GM21390 (cell line): ENCODE measurements at regions not wholly inside any gene's neighbourhood (a gene's known extent, or its start where the extent isn't known, plus 50 kb on each side); places are given as distances from the start of the nearest gene placed in this dataset.

ENCODE experiments used
- ATAC-seq: cut with Tn5 transposase; IDR thresholded peaks from one replicate; pipeline ENCODE4 v1.9.1; 2021; ENCODE audit not compliant: unreplicated experiment

DNA sequence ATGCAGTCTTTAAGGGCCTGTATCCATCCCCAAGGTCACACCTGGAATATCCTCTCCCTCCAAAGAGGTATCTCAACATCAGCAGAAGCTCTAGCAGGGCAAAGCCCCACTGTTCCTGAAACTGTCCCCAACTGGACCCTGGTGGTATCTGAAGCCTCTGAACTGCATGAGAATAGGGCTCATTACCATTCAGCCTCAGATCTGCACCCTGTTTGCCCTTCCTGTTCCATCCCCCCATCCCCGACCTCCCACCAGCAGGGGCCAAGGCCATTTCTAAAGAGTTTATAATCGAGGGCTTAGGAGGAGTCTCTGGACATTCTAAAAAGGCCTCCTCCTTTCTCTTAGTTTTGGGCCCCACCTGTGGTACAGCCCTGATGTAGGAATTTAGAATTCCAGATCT lies 74.0 kb upstream of the THY1 start:
- ATAC-seq, result no peak

- no peak for ATAC-seq
These were observed 73.5 kb upstream of the THY1 start for GRCh38 chr11:119496469-119496868.

GRCh38 chr11:119493712-119494111 lies 70.7 kb upstream of the THY1 start:
- no peak for ATAC-seq

- ATAC-seq, result no peak
These were observed 69.0 kb upstream of the THY1 start for GRCh38 chr11:119491753-119492510.

DNA sequence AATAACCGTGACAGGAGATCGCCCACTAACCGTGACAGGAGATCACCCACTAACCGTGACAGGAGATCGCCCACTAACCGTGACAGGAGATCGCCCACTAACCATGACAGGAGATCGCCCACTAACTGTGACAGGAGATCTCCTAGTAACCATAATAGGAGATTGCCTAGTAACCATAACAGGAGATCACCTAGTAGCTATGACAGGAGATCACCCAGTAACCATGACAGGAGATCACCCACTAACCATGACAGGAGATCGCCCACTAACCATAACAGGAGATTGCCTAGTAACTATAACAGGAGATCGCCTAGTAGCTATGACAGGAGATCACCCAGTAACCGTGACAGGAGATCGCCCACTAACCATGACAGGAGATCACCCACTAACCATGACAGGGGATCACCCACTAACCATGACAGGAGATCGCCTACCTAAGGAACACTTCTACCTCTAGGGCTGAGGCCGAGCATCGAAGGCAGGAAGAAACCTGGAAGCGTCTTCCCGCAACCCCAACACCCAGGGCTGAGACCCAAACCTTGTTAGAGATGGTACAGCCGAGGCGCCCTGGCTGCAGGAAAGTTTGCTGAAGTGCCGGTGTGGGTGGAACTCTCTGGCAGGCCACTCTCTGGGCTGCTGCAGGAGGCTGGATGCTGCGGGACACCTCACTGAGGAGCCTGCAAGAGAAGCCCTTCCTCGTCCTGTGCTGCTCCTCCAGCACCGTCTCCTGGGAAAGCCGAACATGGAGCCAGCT lies 67.5 kb upstream of the THY1 start:
- no peak for ATAC-seq

DNA sequence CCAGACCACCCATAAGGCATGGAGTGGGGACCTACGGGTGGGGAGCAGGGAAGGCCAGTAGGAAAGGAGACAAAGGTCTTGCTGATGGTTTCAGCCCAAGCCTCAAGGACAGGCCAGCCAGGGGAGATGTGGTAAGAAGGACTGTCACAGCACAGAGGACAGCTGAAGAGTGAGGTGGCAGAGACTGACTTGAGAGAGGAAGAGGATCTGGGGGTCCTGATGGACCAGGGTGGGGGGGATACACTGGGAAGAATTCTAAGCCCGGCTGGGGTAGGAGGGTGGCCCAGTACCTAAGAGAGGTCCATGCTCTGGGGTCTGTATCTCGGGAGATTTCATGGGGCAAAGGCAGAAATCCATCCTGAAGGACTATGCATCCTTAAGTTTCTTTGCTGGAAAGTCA lies 66.1 kb upstream of the THY1 start:
- ATAC-seq, result no peak

DNA sequence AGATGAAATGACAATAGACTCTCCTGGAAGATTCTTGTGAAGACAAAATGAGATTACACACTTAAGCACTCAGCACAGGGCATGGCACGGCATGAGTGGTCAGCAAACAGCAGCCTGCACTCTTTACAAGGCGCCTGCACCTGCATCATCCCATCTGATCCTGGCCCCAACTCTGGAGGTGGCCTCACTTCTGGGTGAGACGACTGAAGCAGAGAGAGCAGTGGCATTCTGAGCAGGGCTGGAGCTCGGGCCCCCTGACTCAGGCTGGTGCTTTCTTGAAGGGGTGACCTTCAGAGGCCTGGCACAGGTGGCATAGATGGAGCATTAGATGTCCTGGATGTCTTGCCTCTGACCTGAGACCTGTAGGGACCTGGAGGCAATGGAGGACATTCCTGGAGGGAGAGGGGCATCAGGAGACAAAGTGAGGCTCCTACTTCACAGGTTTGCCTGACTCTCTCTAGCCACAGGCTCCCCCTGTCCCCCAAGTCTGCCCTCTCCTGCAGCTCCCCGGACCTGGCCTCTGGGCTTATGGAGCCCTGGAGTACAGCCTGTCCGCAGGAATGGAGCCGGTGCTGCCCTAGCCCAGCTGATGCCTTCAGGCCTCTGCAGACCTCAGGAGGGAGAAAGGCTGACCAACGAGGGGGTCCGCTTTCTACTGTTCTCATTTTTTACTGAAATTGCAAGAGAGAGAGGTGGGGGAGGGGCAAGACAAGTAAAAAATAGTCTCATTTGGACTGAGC lies 65.5 kb upstream of the THY1 start:
- no peak for ATAC-seq

DNA sequence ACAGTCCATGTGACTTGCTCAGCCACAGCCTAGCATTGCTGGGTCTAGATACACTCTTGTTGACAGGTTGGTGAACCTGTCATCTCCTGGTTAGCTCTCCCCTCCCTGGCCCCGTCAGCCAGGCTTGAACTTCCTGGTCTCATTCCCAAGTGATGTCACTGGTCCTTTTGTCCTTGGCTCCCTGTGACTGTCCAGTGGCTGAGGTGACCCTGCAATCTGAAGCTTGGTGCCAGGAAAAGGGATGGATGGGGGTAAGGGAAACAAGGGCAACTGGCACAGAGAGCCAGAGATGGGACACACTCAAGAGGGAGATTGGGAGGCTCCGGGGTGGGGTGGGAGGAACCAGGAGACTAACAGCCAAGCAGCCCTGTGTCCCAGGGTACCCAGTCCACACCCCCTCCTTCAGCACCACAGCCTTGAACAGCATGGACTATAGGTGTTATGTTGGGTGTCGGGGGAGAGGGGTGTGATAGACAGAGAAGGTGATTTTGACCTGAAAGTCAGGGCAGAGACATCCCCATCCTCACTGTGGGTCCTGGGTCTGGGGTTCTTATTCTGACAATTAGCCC lies 63.8 kb upstream of the THY1 start:
- ATAC-seq, result no peak

DNA sequence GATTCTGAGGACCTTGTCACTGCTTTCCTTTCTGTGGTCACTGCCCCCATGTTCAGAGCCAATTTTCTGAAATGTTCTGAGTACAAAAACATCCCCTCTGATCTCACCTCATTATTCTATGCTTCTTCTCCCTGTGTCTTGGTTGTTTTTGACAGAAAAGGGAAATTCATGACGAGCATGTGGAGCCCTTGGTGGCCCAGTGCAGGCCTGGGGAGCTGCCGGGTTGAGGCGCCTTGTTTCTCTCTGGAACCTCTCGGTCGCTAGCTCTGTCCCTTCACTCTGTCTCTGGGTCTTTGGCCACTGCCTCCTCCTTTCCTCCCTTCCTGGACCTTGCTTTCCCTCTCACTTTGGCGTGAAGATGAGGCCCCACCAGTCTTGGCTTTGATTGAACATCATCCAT lies 63.0 kb upstream of the THY1 start:
- ATAC-seq, result no peak

GRCh38 chr11:119484741-119485605 lies 62.0 kb upstream of the THY1 start:
- ATAC-seq, result no peak

DNA sequence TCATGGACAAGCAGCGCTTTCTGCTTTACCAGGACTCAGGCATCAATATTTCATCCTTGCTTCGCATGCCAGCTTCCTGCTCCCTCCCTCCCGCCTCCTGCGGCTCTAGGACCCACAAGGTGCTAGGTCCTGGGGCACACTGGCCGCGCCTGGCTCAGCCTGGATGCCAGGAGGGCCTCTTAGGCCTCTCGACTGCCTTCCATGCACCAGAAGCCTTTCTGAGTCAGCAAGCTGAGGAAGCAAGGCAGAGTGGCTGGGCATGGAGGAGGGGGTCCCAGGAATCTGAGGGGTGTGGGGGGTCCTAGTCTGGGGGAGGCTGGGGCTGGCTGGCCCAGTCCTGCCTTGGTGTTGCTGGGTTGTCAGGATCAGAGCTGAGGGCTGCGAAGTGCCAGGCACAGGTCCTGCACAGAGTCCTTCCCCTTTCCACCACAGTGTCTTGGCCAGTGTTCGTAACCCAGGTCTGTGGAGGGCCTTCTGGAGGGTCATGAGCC lies 61.0 kb upstream of the THY1 start:
- no peak for ATAC-seq

DNA sequence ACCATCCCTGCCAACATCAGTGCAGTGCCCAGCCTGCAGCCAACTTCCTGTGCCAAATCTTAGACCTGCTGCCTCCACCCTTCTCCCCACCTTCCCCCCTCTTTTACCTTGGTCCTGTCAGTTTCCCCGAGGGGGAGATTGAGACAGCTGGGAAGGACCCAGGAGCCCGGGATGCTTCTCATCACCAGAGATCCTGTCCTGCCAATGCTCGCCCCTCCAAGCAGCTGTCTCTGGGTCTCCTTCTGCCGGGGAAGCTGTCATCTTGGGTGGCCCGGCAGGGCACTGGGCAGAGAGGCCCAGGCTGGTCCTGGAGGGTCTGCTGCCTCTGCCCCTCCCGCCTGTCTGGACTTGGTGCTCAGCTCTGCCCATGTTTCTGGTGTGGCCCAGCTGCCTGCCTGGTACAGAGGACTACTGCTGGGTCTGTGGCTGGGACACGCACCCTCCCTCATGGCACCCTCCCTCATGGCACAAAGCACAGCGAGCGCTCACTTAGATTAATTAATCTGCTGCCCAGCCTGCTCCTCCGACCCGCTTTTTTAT lies 60.4 kb upstream of the THY1 start:
- ATAC-seq, result no peak

GRCh38 chr11:119482521-119483011 lies 59.6 kb upstream of the THY1 start:
- no peak for ATAC-seq

- ATAC-seq, result no peak
These were observed 58.9 kb upstream of the THY1 start for GRCh38 chr11:119481667-119482400.

DNA sequence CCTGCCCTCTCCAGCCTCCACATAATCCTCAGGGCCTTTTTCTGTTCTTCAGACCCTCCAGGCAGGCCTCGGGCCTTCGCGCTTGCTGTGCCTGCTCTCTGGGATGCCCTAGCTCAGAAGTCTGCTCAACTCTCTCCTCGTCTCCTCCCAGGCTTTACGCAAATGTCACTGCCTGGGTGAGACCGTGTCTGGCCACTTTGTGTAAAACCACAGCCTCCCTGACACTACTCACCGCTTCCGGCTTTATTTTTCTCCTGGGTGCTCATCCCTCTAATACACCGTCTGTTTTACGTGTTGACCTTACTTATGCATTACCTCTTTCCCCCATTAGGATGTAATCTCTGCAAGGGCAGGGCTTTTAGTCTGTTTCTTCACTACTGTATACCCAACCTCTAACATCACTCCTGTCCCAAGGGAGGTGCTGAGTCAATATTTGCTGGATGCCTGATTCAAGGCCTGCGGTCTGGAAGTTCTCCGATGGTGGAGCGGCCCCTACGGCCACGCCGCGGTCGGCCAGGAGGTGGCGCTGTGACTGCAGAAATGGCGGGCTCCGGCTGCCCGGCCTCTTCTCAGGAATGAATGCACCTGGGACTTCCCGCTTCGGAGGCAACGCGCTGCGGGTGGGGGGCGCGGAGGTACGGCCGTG lies 58.2 kb upstream of the THY1 start:
- peak; percentile 79 for ATAC-seq

GRCh38 chr11:119480380-119481020 lies 57.5 kb upstream of the THY1 start:
- ATAC-seq, result no peak

DNA sequence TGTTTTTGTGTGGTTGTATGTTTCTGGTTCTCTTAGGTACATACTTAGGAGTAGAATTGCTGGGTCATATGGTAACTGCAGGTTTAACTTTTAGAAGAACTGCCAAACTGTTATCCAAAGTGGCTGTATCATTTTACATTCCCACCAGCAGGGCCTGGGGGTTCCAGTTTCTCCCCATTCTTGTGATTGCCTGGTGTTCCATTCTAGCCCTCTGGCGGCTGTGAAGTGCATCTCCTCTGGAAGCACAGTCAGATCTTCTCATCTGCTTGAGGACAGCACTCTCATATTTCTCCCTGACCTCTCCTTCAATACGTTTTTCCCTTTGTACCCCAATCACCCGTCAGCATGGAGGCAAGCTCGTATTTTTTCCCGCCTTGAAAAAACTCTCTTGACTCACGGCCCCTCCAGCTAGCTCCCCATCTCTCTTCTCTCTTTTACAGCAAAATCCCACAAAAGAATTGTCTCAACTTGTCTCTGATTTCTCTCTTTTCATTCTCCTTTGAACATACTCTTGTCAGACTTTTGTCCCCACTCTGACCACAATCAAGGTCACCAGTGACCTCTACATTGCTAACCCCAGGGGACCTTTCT lies 56.8 kb upstream of the THY1 start:
- ATAC-seq, result no peak

GRCh38 chr11:119478711-119479285 lies 55.8 kb upstream of the THY1 start:
- ATAC-seq, result no peak
